Globus pallidus (tissue), 1 donor: ENCODE measurements at regions not wholly inside any gene's neighbourhood (a gene's known extent, or its start where the extent isn't known, plus 50 kb on each side); places are given as distances from the start of the nearest gene placed in this dataset.
"Not testable (repeated sequence)": the region's sequence is repeated elsewhere in the genome, so short reads cannot be mapped to it uniquely, and the experiment has no call there.

Experiments used
- DNase-seq: peaks from one replicate; pipeline ENCODE4 v3.0.0-alpha.2; 2015; ENCODE audit warnings: low spot score

GRCh38 chr6:121764493-121764892, 329.0 kb downstream of the GJA1 start:
- no peak for DNase-seq

DNA sequence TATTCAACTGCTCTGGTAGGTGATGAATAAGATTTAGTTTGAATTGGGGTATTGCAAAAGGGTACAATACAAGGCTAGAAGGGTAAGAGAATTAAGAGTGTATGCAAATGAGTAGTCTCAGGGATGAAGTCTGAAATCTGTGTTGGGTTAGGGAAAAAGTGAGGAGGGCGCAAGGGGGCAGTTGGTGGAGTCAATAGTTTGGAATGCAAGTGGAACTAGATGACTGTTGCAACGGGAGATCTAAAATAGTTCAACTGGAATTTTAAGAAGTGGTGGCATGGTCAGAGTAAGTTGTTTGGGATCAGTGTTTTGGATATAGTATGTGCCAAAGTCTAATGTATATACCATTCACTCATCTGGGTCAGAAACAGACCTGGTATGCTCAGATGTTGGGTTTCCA, 329.6 kb downstream of the GJA1 start:
- DNase-seq: no peak

DNA sequence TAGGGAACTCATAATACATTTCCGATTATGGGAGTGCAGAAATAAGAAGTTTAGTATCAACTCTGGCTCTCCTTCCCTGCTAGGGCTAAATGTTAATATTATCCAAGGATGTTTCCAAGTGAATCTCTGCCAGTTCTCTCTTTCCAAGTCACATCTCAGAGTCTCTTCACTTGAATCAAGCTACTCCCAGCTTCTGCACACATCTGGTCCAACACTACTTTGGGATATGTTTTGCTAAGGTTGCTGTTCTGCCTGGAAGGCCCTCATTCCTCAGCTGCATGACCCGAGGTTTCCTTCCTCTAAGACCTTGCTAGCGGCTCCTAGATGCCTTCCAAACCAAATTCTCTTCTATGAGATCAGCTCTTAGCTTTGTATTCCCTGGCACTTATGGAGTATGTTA, 331.8 kb downstream of the GJA1 start:
- DNase-seq: no peak

- no peak for DNase-seq
Observed at GRCh38 chr6:121770943-121771342, 335.5 kb downstream of the GJA1 start.

DNA sequence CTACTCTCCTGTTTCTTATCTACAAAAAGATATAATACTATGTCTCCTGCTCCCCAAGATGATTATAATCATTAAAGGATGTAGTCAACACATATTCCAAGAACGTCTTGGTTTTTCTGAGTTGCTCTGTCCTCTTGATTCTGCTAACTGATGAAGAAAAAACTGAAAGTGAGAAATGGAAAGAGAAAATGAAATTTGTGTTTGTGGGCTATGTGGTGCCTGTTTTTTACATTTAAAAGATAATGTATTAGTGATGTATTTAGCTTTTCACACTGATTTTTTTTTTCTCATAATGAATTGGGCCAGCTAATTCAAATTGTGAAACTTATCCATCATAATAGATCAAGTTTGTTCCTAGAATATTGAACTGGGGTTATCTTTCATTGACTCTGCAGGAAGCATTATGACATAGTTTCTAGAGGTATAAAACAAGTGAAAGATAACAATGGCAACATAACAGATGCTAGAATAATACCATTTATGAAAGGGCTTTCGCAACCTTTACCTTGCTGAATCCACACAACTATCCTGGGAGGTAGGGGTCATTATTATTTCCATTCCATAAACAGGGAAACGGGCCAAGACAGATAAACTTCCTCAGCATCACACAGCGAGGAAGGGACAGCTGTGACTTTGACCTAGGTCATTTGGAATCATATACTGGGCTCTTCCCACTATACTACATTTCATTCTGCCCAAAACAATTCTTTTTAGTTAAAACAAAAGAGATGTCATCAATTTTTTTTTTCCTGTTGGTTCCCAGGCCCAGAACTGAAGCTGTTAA, 336.7 kb downstream of the GJA1 start:
- no peak for DNase-seq

- no peak for DNase-seq
Observed at GRCh38 chr6:121776054-121776453, 340.6 kb downstream of the GJA1 start.

DNA sequence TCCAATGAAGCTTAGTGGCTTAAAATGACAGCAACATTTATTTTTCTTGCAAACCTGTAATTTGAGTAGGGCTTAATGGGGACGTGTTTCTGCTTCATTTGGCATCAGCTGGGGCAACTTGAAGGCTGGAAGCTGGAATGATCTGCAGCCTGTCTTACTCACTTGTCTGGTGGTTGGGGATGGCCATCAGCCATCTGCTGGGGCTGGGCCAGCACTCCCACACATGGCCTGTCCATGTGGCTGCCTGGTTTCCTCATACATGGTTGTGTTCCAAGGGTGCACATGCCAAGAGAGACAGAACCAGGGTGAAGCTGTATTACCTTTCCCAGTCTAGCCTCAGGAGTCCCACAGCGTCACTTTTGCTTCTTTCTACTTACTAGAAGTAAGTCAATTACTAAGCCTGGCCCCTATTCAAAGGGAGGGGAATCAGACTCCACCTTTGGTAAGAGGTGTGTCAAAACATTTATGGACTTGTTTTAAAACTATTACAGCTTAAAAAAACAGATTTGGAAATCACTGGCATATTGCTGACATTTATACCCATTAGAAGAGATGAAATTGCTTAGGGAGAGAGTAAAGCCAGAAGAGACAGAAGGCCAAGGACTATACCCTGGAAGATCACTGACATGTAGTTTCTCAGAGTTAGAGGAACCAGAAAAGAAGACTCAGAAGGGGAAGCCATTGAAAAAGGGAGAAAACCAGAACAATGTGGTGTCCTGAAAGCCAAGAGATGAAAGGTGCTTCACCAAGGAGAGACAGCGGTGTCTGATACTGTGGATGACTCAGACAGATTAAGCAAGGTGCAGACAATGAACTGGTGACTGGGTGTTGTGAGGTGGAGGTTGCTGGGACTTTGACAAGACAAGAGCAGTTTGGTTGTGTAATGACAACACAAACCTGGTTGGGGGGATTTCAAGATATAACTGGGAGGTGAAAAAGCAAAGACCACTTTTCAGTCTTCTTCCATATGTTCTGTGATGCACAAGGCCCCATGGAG, 345.2 kb downstream of the GJA1 start:
- DNase-seq: no peak

GRCh38 chr6:121791396-121792315, 356.2 kb downstream of the GJA1 start:
- no peak for DNase-seq

GRCh38 chr6:121794630-121795029, 359.2 kb downstream of the GJA1 start:
- no peak for DNase-seq

DNA sequence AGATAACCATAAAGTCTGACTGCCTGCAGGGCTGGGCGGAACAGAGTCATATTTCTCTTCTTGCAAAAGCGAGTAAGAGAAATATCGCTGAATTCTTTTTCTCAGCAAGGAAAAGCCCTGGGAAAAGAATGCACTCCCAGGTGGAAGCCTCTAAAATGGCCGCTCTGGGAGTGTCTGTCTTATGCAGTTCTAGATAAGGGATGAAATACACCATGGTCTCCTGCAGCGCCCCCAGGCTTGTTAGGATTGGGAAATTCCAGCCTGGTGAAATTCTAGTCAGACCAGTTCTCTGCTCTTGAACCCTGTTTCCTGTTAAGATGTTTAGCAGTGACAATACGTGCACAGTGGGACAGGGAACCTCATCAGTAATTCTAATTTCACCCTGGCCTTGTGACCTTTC, 362.2 kb downstream of the GJA1 start:
- not testable (repeated sequence) for DNase-seq

DNA sequence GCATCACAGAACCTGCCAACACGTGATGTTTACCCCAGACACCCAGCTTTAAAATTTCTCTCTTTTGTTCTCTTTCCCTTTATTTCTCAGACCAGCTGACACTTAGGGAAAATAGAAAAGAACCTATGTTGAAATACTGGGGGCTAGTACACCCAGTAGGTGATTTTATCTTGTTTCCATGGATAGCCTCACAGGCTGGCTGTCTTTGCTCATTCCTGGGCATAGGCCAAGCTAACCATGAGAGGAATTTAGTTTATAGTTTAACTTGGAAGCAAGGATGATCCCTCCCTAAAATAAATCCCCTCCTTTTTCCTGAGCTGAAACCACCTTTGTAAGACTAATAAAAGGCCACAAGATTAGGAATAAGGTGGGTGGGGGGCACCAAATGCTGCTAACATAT, 362.7 kb downstream of the GJA1 start:
- not testable (repeated sequence) for DNase-seq

DNA sequence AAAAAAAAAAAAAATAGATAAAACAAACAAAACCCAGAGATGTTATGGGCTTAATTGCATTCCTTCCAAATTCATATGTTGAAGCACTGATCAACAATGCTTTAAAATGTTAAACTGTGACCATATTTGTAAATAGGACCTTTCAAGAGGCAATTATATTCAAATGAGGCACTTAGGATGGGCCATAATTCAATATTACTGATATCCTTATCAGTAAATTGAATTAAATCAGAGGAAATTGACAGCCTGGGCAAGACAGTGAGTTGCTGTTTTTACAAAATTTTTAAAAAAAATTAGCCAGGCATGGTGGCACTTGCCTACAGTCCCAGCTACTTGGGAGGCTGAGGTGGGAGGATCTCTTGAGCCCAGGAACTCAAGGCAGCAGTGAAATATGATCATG, 364.1 kb downstream of the GJA1 start:
- no peak for DNase-seq

DNA sequence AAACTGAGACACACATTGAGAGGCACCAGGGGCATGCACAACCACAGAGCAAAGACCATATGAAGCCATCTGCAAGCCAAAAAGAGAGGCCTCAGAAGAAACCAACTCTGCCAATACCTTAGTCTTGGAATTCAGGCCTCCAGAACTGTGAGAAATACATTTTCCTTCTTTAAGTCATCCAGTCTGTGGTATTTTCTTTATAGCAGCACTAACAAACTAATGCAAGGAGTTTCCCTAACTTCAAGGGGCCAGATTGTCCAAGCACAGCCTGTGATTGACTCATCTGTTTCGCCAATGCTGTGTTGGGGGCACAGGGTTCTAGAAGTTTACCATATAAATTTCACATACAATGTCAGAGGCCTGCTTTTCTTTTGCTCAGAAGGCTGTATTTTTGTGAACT, 364.6 kb downstream of the GJA1 start:
- DNase-seq: no peak

DNA sequence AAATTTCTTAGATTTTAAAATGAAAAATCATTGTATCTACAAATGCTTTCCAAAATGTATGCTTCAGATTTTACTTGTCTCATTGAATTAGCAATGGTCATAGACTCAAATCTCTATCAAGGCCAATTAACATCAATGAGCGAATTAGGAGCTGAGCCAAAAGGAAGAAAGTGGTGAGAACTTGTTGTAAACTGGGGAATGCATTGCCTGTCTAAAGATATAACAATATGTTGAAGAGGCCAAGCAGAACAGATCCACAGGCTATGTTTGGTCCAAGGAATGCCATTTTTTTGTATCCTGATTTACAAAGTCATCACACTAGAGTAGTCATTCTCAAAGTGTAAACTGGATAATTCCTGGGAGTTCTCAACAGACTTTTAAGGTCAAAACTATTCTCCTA, 370.7 kb downstream of the GJA1 start:
- DNase-seq: no peak

GRCh38 chr6:121809211-121809610, 373.8 kb downstream of the GJA1 start:
- DNase-seq: no peak

- no peak for DNase-seq
Observed at GRCh38 chr6:121810158-121811032, 374.9 kb downstream of the GJA1 start.

DNA sequence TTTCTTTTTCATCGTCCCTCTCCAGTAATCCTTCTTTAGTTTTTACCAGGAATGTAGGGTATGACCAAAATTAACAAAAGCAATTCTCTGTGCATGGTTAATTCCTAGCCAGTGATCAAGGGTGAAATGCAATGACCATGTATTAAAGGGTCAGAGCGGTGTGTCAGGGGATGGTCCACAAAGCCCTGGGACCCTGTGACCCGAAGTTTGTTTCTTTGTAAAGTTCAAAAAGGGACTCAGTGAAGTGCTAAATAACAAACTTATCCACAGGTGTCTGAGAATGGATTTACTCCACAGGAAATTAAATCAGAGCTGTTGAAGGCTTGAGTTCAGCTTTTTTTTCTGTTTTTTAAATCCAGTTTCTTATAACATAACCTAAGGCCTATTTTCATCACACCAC, 375.7 kb downstream of the GJA1 start:
- DNase-seq: no peak

- no peak for DNase-seq
Observed at GRCh38 chr6:121816361-121816760, 380.9 kb downstream of the GJA1 start.

DNA sequence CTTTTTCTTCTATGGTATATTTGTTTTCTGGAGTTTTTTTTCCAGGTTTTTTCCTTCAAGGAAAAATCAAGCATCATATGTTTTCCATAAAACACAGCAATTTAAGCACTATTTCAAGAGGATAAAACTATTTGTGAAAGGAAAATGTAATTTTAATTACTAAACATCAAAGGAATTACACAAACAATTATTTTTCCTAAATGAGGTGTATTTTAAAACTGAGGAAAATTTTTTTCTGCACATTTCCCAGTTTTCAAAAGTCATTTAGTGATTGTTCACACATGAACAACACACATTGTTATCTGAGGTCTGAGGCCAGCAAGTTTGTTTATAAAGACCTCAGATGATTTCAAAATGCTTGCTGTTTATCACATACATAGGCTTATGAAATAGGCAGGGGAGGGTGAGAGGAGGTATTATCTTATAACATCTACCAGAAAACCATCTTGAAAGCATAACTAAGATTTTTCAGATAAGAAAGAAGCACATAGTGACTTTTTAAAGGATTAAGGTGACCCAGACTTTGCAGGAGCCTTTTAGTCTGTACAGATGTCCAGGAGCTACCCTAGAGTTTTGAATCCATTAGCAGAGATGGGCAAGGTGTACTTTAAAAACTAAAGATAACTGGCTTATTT, 381.6 kb downstream of the GJA1 start:
- no peak for DNase-seq

GRCh38 chr6:121823437-121823851, 388.0 kb downstream of the GJA1 start:
- DNase-seq: no peak
